HG02970 (cell line): ENCODE measurements at regions not wholly inside any gene's neighbourhood (a gene's known extent, or its start where the extent isn't known, plus 50 kb on each side); places are given as distances from the start of the nearest gene placed in this dataset.
"Not testable (repeated sequence)": the region's sequence is repeated elsewhere in the genome, so short reads cannot be mapped to it uniquely, and the experiment has no call there.

Source experiments
- ATAC-seq: cut with Tn5 transposase; IDR thresholded peaks from one replicate; pipeline ENCODE4 v1.9.1; 2021; ENCODE audit warnings: mild to moderate bottlenecking, moderate library complexity, moderate number of reproducible peaks; ENCODE audit not compliant: unreplicated experiment, low FRiP score

GRCh38 chr2:8545695-8546611 lies 135.9 kb upstream of the ID2 start:
- no peak for ATAC-seq

GRCh38 chr2:8546612-8547283 lies 135.1 kb upstream of the ID2 start:
- ATAC-seq = no peak

GRCh38 chr2:8547284-8548064 lies 134.4 kb upstream of the ID2 start:
- no peak for ATAC-seq

GRCh38 chr2:8548065-8548618 lies 133.7 kb upstream of the ID2 start:
- ATAC-seq = no peak

GRCh38 chr2:8548619-8549150 lies 133.2 kb upstream of the ID2 start:
- no peak for ATAC-seq

GRCh38 chr2:8549273-8549922 lies 132.5 kb upstream of the ID2 start:
- ATAC-seq = no peak

- ATAC-seq = no peak
These were observed 131.9 kb upstream of the ID2 start for GRCh38 chr2:8549942-8550341.

- no peak for ATAC-seq
These were observed 131.4 kb upstream of the ID2 start for GRCh38 chr2:8550481-8550880.

- ATAC-seq = no peak
These were observed 130.8 kb upstream of the ID2 start for GRCh38 chr2:8550937-8551621.

GRCh38 chr2:8551622-8552074 lies 130.2 kb upstream of the ID2 start:
- ATAC-seq = no peak

- no peak for ATAC-seq
These were observed 129.5 kb upstream of the ID2 start for GRCh38 chr2:8552293-8552801.

- no peak for ATAC-seq
These were observed 128.2 kb upstream of the ID2 start for GRCh38 chr2:8553643-8554042.

- no peak for ATAC-seq
These were observed 127.5 kb upstream of the ID2 start for GRCh38 chr2:8554296-8554806.

GRCh38 chr2:8555543-8555942 lies 126.3 kb upstream of the ID2 start:
- no peak for ATAC-seq

- no peak for ATAC-seq
These were observed 123.8 kb upstream of the ID2 start for GRCh38 chr2:8558096-8558495.

- ATAC-seq = no peak
These were observed 122.9 kb upstream of the ID2 start for GRCh38 chr2:8558956-8559355.

- ATAC-seq = no peak
These were observed 122.1 kb upstream of the ID2 start for GRCh38 chr2:8559805-8560204.

GRCh38 chr2:8561692-8562091 lies 120.2 kb upstream of the ID2 start:
- ATAC-seq = not testable (repeated sequence)
